Tibial nerve (tissue), 4 donors: ENCODE measurements at regions not wholly inside any gene's neighbourhood (a gene's known extent, or its start where the extent isn't known, plus 50 kb on each side); places are given as distances from the start of the nearest gene placed in this dataset.

Source experiments
- DNase-seq, 2 donors: peaks; one replicate each; pipeline ENCODE4 v3.0.0-alpha.2; 2019; ENCODE audit warnings: low spot score in 2 of 2
- H3K27ac ChIP-seq, 4 donors: fragments of 200-600 bp; sonication (generic) in 3 of 4; one replicate each; pipeline ENCODE4 v1.5.1; 2017 to 2019; ENCODE audit warnings: mild to moderate bottlenecking in 1 of 4
- H3K27me3 ChIP-seq, 2 donors: fragments of 200-600 bp; sonication (generic) in 1 of 2; one replicate each; pipeline versions ENCODE4 v1.5.1 to v1.6.0; 2017 to 2019
- H3K36me3 ChIP-seq, 3 donors: fragments of 200-600 bp; sonication (generic); one replicate each; pipeline ENCODE4 v1.5.1; 2018 to 2019
- H3K4me1 ChIP-seq, 4 donors: fragments of 200-600 bp; sonication (generic) in 3 of 4; one replicate each; pipeline ENCODE4 v1.5.1; 2017 to 2019
- H3K4me3 ChIP-seq, 4 donors: fragments of 200-600 bp; sonication (generic) in 3 of 4; one replicate each; pipeline ENCODE4 v1.5.1; 2017 to 2019; ENCODE audit warnings: mild to moderate bottlenecking in 1 of 4, moderate library complexity in 1 of 4
- H3K9me3 ChIP-seq, 4 donors: fragments of 200-600 bp; sonication (generic) in 3 of 4; one replicate each; pipeline ENCODE4 v1.5.1; 2017 to 2019
- EP300 ChIP-seq, 2 donors: sonication (generic); formaldehyde crosslinking; IDR thresholded peaks; one replicate each; pipeline ENCODE4 v1.6.1; 2017; ENCODE audit warnings: antibody characterized with exemption in 2 of 2, mild to moderate bottlenecking in 1 of 2
- POLR2A ChIP-seq, 2 donors: fragments of 450-650 bp; IDR thresholded peaks; one replicate each; pipeline ENCODE4 v1.6.1; 2017; ENCODE audit warnings: antibody characterized with exemption in 2 of 2, mild to moderate bottlenecking in 2 of 2, moderate library complexity in 2 of 2
- WGBS, 2 donors: methylation state at CpG; one replicate each; pipeline ENCODE4 v1.1.5; 2018; 5-methylcytosine and 5-hydroxymethylcytosine counted together
- TF ChIP-seq, protein P1 (sequence below), 5 experiments: fragments of 200-600 bp in 3 of 5; fragments of 450-650 bp in 2 of 5; sonication (generic) in 3 of 5; IDR thresholded peaks; one replicate each; pipeline ENCODE4 v1.5.1; 2016 to 2019; ENCODE audit warnings: antibody characterized with exemption in 5 of 5, mild to moderate bottlenecking in 3 of 5, moderate library complexity in 2 of 5

DNA sequence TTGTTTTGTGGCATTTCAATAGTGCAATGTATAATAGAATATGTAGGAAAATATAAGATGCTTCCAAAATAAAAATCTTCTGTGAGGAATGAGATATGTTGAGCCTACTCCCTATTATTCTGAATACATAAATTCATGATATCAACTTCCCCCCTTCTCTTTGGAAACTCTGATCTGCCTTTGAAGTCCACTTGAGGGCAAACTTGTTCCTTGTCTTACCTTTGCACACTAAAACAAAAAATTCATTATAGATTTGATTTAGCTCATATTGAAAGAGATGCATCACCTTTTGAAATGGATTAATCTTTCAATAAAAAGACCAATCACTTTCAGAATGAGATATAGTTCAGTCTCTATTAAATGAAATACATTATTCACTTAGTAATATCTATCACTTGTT is 580.7 kb upstream of the ADGRL4 start:
- H3K4me1 ChIP-seq = no peaks in the 10 kb centered on the region
- TF ChIP-seq, protein P1, sequence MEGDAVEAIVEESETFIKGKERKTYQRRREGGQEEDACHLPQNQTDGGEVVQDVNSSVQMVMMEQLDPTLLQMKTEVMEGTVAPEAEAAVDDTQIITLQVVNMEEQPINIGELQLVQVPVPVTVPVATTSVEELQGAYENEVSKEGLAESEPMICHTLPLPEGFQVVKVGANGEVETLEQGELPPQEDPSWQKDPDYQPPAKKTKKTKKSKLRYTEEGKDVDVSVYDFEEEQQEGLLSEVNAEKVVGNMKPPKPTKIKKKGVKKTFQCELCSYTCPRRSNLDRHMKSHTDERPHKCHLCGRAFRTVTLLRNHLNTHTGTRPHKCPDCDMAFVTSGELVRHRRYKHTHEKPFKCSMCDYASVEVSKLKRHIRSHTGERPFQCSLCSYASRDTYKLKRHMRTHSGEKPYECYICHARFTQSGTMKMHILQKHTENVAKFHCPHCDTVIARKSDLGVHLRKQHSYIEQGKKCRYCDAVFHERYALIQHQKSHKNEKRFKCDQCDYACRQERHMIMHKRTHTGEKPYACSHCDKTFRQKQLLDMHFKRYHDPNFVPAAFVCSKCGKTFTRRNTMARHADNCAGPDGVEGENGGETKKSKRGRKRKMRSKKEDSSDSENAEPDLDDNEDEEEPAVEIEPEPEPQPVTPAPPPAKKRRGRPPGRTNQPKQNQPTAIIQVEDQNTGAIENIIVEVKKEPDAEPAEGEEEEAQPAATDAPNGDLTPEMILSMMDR (IDR thresholded peaks at IDR 0.05) = no peak
- H3K27ac ChIP-seq = no peak overlapping the region
- no peaks in the 10 kb centered on the region for H3K9me3 ChIP-seq
- H3K4me3 ChIP-seq = no peak overlapping the region
- no peaks in the 10 kb centered on the region for H3K27me3 ChIP-seq
- DNase-seq = no peak
- no peaks in the 10 kb centered on the region for H3K36me3 ChIP-seq

DNA sequence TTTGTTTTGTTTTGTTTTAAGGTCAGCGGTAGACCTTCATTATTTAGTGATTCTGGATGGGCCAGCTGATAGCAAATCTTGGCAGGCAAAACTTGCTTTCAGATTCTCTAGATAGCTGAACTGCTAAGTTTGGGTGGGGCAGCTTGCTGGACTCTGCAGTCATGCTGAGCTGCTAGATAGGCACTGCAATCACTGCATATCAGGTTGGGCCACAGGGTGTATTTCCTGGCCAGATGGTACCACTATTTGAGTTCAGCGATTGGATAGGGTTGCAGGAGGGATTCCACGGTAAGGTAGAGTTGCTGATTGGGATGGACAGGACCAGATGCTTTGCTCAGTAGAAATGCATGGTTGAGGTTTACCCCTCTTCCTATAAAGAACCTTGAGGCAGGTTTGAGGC is 579.3 kb upstream of the ADGRL4 start:
- Histone ChIP-seq H3K4me3 (no peak overlapping the region), H3K27ac (no peak overlapping the region), H3K27me3 (no peaks in the 10 kb centered on the region), H3K36me3 (no peaks in the 10 kb centered on the region), H3K9me3 (no peaks in the 10 kb centered on the region), H3K4me1 (no peaks in the 10 kb centered on the region)
- no peak for TF ChIP-seq POLR2A (IDR thresholded peaks at IDR 0.05)
- TF ChIP-seq EP300 (IDR thresholded peaks at IDR 0.05) = no peak
- TF ChIP-seq, protein P1 (IDR thresholded peaks at IDR 0.05) = no peak
- WGBS, 2 donors = 71 to 83% methylated on average over 3 of the region's 3 CpGs
- no peak for DNase-seq

DNA sequence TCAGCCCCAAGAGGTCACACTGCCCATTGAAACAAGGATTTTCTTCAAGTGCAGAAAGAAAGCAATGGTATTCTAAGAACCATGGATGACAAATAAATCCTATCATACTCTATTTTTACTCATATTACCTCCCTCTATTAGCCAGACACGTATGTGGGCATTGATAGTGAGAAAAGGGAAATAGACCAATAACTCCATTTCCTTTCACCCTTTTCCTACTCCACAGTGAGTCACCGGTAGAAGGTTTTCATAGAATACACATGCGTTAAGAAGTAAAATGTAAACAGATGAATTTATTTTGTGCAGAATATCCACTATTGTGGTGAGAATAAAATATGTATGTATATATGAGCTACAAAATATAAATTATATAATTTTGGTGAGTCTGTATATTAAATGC is 568.9 kb upstream of the ADGRL4 start:
- TF ChIP-seq EP300 (IDR thresholded peaks at IDR 0.05) = no peak
- TF ChIP-seq POLR2A (IDR thresholded peaks at IDR 0.05) = no peak
- TF ChIP-seq, protein P1 (IDR thresholded peaks at IDR 0.05) = no peak
- 38 to 54% methylated on average over 3 of the region's 3 CpGs for WGBS, 2 donors
- Histone ChIP-seq H3K27me3 (no peaks in the 10 kb centered on the region), H3K4me3 (no peak overlapping the region), H3K4me1 (no peaks in the 10 kb centered on the region), H3K36me3 (no peaks in the 10 kb centered on the region), H3K9me3 (no peaks in the 10 kb centered on the region), H3K27ac (no peak overlapping the region)
- no peak for DNase-seq

DNA sequence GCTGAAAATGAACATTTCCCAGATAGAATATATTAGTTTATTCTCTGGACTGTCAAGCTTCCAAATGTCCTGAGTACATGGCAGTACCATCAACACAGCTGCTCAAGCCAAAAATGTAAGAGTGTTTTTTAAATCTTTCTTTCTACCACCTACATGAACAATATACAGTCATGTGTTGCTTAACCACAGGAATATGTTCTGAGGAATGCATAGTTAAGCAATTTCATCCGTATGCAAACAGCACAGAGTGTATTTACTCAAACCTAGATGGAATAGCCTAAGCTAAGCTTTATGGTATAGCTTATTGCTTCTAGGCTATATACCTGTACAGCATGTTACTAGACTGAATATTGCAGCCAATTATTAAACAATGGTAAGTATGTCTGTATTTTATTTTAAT is 561.9 kb upstream of the ADGRL4 start:
- Histone ChIP-seq H3K27me3 (no peaks in the 10 kb centered on the region), H3K4me3 (no peak overlapping the region), H3K27ac (no peak overlapping the region), H3K36me3 (no peaks in the 10 kb centered on the region), H3K9me3 (no peaks in the 10 kb centered on the region), H3K4me1 (no peaks in the 10 kb centered on the region)
- TF ChIP-seq POLR2A (IDR thresholded peaks at IDR 0.05) = no peak
- TF ChIP-seq, protein P1 (IDR thresholded peaks at IDR 0.05) = no peak
- TF ChIP-seq EP300 (IDR thresholded peaks at IDR 0.05) = no peak
- DNase-seq = no peak
- 58 to 70% methylated on average over 1 of the region's 1 CpG for WGBS, 2 donors

DNA sequence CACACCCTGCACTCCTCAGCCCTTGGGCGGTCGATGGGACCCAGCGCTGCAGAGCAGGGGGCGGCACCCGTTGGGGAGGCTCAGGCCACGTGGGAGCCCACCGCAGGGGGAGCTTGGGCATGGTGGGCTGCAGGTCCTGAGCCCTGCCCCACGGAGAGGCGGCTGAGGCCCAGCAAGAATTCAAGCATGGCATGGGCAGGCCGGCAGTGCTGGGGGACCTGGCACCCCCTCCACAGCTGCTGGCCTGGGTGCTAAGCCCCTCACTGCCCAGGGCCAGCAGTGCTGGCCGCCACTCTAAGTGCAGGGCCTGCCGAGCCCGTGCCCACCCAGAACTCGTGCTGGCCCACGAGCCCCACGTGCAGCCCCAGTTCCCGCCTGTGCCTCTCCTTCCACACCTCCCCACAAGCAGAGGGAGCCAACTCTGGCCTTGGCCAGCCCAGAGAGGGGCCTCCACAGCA is 555.0 kb upstream of the ADGRL4 start:
- Histone ChIP-seq H3K9me3 (peaks cover 0 to 10% (median 0%) of the 10 kb centered on the region in 4 donors), H3K36me3 (no peaks in the 10 kb centered on the region), H3K4me3 (no peak overlapping the region), H3K27ac (no peak overlapping the region), H3K4me1 (no peaks in the 10 kb centered on the region), H3K27me3 (no peaks in the 10 kb centered on the region)
- TF ChIP-seq POLR2A (IDR thresholded peaks at IDR 0.05) = no peak
- TF ChIP-seq, protein P1 (IDR thresholded peaks at IDR 0.05) = no peak
- no peak for TF ChIP-seq EP300 (IDR thresholded peaks at IDR 0.05)
- WGBS, 2 donors = 91 to 94% methylated on average over 10 to 11 of the region's 17 CpGs
- DNase-seq = no peak
